Ectodermal cell (in vitro differentiated cells): ENCODE measurements at regions not wholly inside any gene's neighbourhood (a gene's known extent, or its start where the extent isn't known, plus 50 kb on each side); places are given as distances from the start of the nearest gene placed in this dataset.

Source experiments
- H3K27ac ChIP-seq: 2 replicates; pipeline ENCODE4 v1.7.0; 2013; ENCODE audit warnings: mild to moderate bottlenecking, low read depth, low read length; ENCODE audit not compliant: insufficient read depth, poor library complexity, severe bottlenecking
- H3K27me3 ChIP-seq: 2 replicates; pipeline ENCODE4 v1.7.0; 2013; ENCODE audit warnings: mild to moderate bottlenecking, low read length; ENCODE audit not compliant: insufficient read depth, control insufficient read depth, poor library complexity, severe bottlenecking
- H3K36me3 ChIP-seq: one replicate; pipeline ENCODE4 v1.7.0; 2013; ENCODE audit warnings: low read length; ENCODE audit not compliant: control insufficient read depth, insufficient read depth
- H3K4me1 ChIP-seq: one replicate; pipeline ENCODE4 v1.7.0; 2013; ENCODE audit warnings: low read length; ENCODE audit not compliant: control insufficient read depth, insufficient read depth
- H3K4me3 ChIP-seq: 2 replicates; pipeline ENCODE4 v1.7.0; 2013; ENCODE audit warnings: low read depth, low read length, control low read depth; ENCODE audit not compliant: insufficient read depth
- H3K9me3 ChIP-seq: 2 replicates; pipeline ENCODE4 v1.7.0; 2013; ENCODE audit warnings: mild to moderate bottlenecking, low read length, moderate library complexity; ENCODE audit not compliant: control insufficient read depth
- WGBS, 2 experiments: methylation state at CpG; one replicate each; pipeline ENCODE4 v1.1.7; 2013; ENCODE audit warnings: missing lambda C conversion rate in 2 of 2; 5-methylcytosine and 5-hydroxymethylcytosine counted together

- Histone ChIP-seq H3K9me3 (no peaks in the 10 kb centered on the region), H3K4me3 (no peak overlapping the region)
- WGBS, 2 experiments = 96 to 97% methylated on average over 3 of the region's 4 CpGs
These were observed 52.1 kb upstream of the JCAD start for GRCh38 chr10:30111340-30112022.

More at GRCh38 chr10:30111340-30112022, 52.1 kb upstream of the JCAD start:
- H3K27me3 ChIP-seq = no peaks in the 10 kb centered on the region
- no peaks in the 10 kb centered on the region for H3K36me3 ChIP-seq
- H3K4me1 ChIP-seq = peaks cover 14% of the 10 kb centered on the region
- H3K27ac ChIP-seq = no peak overlapping the region
